ENCODE measurements at regions not wholly inside any gene's neighbourhood (a gene's known extent, or its start where the extent isn't known, plus 50 kb on each side); places are given as distances from the start of the nearest gene placed in this dataset.
"Not testable (repeated sequence)": the region's sequence is repeated elsewhere in the genome, so short reads cannot be mapped to it uniquely, and the experiment has no call there.

DNA sequence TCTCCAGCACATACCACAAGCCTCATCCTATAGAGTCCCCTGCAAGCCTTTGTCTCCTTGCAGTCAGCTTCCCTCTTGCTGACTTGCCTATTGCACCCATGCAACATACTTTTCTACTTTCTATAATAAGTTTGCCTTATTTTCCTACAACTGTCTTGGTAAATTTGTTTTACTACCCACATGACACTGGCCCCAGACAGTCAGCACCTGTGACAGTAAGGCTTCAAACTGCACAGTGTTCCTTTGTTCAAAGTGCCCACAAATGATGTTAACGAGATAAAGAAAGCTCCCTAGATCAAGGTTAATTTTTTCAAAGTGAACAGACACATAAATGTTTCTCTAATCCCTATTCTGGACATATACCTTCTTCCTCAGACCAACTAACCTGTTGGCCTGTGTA lies 529.1 kb upstream of the PCDH10 start:
- intact Hi-C loops (cut with DNase I): no loop called here
- no peak for DNase-seq

DNA sequence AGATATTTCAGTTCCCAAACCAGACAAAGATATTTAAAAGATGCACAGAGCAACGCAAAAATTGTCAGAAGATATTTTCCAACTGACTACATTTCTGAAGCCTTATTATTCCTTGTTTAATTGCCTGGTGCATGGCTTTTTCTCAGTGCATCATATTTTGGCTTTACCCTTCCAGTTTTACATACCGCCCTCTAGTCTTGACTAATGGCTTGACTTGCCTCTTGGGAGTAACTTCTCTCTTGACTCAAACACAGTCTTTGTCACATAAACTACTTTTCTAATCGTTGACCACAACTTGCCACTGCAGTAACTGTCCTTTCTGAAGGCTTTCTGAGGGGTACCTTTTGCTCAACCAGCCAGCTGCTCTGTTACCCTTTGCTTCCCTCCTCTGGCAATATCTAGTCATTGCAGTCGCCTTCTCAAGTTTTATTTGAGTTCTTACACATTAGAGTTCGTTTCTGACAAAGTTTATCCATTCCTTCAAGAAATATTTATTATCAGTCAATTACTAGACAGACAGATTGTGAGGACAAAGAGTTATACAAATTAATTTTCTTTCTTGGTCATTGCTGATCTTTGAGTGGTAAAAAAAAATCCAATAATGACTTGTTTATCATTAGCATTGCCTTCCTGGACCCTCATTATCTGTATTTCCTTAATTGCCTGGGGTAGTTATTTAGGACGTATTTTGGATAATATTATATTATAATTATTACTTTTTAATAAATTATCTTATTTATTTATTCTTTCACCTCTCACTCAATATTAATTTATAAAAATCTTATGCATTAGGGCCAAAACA lies 506.9 kb upstream of the PCDH10 start:
- intact Hi-C loops (cut with DNase I): loop anchor here (5.0 kb wide), 1 partner anchor 1550 kb away; no protein-coding TSS in a partner anchor
- DNase-seq: peak in 2 of 10 donors; percentile 8 to 16

DNA sequence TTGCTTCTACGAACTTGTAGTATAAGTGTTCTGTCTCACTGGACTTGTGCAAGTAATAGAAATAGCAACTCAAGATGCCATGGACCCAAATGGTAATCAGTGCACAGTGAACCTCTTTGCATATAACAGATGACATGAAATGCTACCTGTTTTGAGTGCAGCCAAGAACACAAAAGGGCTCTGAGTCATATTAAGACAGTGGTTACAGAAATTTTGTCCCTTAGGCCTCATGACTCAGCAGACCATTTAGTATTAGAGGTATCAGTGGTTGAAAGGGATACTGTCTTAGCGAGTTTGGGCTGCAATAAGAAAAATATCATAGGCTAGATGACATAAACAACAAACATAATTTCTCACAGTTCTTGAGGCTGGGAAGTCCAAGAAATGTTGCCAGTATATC lies 502.9 kb upstream of the PCDH10 start:
- no peak for DNase-seq

DNA sequence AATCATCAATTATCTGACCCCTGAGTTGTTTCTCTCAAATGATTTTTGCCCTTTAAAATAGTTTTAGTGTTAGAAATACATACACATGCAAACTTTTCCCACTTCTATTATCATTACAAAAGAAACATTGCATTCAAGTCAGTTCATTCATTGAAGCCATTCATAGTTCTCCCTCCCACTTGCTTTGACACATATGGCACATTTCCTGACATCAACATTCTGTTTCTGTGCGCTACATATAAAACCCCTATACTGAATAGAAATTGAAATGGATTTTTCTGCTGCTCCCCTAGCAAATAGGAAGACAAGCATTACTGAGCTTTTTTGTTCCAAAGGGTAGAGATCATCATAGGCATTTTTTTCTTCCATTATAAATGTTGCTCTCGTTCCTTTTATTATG lies 497.9 kb upstream of the PCDH10 start:
- no peak for DNase-seq
- intact Hi-C loops (cut with DNase I): no loop called here

More for the DNA sequence above, 502.9 kb upstream of the PCDH10 start:
- intact Hi-C loops (cut with DNase I): no loop called here

DNA sequence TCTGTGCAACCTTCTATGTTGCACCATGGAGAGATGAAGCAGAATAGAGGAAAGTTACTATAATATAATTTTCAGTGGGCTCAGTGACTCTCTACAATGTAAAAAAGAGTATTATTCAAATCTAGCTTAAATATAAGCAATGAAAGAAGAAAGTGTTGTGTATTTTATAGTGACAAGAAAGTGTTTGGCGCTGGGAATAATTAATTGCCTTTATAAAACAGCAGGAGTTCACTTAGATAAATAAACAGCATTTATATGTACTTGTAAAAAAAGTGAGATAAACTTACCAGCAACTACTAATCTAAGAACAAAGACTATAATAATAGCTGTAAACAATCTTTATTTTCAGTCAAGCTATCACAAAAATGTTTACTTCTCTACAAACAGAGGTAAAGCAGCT lies 488.9 kb upstream of the PCDH10 start:
- no peak for DNase-seq
- intact Hi-C loops (cut with DNase I): no loop called here

DNA sequence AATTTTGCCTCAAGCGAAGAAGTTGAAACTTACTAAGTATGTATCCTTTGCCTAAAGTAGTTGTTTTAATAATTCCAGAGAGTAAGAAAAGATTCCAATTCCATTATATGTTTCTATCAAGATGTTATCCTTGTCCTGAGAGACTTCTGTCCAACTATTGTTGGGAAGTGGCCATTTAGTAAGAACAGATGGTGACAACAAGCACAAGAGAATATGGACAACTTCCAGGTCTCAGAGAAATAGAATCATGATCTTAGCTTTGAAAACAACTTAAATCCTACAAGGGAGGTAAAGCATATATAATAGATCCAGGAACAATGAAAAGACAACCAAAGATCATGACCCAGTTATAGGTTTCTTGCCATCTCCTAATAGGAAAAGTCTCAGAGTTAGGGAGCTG lies 486.6 kb upstream of the PCDH10 start:
- intact Hi-C loops (cut with DNase I): no loop called here
- no peak for DNase-seq

DNA sequence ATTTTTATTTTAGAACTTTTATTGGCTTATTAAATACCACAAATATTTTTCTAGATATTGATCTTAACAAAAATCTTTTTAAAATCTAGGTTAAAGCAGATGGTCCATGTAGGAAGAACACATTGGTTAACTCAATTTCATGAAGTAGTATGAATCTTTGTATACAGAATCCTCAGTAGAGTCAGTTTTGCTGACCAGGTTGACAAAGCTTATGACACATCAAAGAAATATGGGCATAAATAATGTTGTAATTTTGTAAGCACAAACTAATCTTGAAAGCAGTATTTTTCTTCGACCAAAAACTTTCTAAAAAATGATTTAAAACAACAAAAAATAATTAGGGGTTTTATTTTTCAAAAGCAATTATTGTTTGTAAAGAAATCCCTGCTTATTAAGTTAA lies 479.3 kb upstream of the PCDH10 start:
- DNase-seq: no peak
- intact Hi-C loops (cut with DNase I): no loop called here

DNA sequence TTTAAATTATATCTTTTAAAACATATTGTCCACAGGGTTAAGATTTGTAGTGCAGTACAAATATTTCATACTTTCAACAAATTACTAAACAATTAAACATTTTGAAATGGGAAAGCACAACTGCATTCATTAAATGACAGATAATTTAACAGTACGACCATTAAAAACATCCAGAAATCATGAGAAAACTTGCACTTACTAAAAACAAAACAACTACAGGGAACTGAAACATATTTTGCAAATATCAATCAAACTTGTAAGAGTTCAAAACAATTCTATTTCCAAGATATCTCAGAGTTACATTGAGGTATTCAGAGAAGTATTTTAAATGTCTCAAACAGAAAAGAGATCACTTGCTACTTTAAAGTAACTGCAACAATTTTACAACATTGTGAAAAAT lies 478.5 kb upstream of the PCDH10 start:
- DNase-seq: no peak
- intact Hi-C loops (cut with DNase I): no loop called here

DNA sequence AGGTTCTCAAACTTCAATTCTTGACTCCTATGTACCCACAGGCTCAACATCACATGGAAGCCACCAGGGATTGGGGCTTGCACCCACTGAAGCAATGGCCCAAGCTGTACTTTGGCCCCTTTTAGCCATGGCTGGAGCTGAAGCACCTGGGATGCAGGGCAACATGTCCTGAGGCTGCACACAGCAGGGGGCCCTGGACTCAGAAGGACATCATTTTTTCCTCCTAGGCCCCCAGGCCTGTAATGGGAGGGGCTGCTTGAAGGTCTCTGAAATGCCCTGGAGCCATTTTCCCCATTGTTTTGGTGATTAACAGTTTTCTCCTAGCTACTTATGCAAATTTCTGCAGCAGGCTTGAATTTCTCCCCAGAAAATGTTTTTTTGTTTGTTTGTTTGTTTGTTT lies 465.1 kb upstream of the PCDH10 start:
- intact Hi-C loops (cut with DNase I): no loop called here
- peak in 1 of 10 donors; percentile 46 for DNase-seq

DNA sequence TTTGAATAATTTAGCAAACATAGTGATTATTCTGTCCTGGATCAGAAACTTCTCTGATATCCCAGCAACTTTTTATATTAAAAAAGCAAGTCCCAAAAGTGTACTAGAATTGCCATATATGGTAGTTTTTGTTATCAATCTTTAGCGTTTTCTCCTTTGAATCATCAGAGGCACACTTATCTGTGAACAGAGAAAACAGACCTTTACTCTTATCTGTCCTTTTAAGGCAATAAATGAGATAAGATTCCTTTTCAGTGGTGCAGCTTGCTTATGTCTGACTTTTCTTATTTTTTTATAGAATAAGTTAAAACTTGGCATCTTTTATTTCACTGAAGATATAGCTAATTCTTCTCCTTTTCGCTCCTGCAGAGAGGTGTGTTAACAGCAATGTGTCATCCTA lies 458.1 kb upstream of the PCDH10 start:
- DNase-seq: no peak
- intact Hi-C loops (cut with DNase I): no loop called here

DNA sequence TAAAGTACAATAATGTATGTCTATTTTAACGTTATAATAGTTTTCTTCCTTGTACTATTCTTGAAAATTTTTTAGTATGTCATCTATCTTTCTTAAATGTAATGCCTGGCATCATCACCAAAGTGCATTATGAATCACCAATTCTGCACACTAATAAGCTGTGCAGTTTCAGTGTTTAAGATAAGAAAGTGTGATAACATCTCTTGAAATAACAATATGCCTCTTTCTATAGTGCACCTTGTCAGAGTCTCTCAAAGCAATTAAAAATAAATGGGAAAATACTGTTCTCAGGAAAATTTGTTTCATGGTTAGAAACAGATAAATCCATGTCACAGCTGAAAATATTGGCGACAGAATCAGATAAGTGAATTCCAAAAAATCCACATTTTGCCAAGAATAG lies 457.4 kb upstream of the PCDH10 start:
- DNase-seq: no peak
- intact Hi-C loops (cut with DNase I): no loop called here

DNA sequence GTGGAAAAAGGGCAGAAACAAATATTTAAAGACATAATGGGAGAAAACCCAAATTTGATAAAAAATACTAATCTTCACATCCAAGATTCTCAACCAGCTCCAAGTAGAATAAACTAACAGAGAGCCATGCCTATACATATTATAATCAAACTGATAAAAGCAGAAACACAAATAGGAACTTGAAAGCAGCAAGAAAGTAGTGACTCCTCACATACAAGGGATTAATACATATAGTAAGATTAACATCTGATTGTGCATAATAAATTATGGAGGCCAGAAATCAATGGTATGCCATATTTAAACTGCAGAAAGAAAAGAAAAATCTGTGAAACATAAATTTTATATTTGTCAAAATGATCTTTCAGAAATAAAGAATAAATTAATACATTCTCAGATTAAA lies 454.3 kb upstream of the PCDH10 start:
- intact Hi-C loops (cut with DNase I): no loop called here
- DNase-seq: no peak

DNA sequence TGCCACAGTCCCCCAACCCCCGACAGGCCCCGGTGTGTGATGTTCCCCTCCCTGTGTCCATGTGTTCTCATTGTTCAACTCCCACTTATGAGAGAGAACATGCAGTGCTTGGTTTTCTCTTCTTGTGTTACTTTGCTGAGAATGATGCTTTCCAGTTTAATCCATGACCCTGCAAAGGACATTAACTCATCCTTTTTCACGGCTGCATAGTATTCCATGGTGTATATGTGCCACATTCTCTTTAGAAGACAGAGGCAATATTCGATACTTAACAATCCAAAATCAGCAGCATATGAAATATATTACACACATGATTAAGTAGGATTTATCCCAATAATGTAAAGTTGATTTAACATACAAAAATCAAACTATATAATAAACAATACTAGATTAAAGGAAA lies 451.6 kb upstream of the PCDH10 start:
- peak in 1 of 10 donors; percentile 11 for DNase-seq
- intact Hi-C loops (cut with DNase I): not testable (repeated sequence)

DNA sequence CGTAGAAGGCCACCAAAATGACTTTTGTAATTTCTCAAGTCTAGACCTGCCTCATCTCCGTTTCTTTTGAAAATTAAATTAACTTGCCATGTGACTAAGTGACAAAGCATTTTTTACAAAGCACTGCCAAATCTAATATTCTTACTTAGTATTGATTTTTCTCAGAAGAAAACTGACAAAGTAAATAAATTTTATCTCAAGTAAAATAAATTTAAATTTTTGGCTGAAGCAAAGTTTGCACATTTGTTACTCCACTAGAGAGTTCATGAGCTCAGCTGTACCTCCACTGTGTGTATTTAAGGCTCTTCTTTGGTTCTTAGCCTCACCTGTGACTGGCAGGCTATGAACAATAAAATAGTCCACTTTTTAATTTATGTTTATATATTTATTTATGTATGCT lies 441.1 kb upstream of the PCDH10 start:
- DNase-seq: no peak
- intact Hi-C loops (cut with DNase I): no loop called here

DNA sequence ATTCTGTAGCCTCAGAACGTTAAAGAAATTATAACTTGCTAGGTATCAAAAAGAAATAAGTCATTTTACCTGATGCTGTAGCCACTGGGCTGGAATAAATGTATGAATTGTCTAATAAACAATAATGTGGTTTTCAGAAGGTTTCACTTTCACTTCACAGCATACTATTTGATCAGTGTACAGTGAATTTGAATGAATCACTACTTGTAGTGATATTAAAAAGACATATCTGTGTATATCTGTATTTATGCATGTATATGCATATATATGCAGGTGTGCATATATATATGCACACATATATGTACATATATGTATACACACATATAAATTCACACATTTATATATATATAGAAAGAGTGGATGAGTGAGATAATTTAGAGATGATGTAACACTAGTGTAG lies 440.0 kb upstream of the PCDH10 start:
- intact Hi-C loops (cut with DNase I): no loop called here
- DNase-seq: no peak

DNA sequence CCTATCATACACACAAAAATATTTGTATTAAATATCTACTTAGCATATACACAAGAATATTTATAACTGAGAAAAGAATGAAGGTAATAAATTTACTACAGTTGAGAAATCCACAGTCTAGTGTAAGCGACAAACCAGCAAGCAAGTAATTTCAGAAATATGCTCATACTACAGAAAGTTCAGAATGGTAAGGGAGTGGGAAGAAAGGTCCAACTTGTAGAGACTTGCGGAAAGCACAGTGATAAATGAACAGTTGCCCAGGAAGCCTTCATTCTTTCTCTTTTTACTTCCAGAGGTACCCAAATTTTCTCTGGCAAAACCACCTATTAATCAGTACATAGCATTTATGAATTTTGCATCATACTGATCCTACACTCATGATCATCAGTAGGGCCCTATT lies 438.1 kb upstream of the PCDH10 start:
- intact Hi-C loops (cut with DNase I): no loop called here
- DNase-seq: no peak

DNA sequence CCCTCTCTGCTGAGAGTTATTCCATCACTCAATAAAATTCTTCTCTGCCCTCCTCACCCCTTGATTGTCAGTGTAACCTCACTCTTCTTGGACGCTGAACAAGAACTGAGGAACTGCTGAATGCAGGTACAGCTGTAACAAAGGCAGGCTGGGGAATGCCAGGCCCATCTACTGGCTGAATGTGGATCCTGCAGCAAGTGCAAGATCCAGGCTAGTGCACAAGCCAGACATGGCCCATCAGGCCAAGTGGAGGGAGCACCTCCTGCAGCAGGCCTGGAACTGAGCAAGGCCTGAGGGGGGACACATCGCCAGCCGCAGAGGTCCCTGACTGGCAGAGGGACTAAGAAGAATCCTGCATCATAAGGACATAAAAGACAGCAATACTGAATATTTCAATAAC lies 411.8 kb upstream of the PCDH10 start:
- intact Hi-C loops (cut with DNase I): no loop called here
- peak in 1 of 10 donors; percentile 70 for DNase-seq

DNA sequence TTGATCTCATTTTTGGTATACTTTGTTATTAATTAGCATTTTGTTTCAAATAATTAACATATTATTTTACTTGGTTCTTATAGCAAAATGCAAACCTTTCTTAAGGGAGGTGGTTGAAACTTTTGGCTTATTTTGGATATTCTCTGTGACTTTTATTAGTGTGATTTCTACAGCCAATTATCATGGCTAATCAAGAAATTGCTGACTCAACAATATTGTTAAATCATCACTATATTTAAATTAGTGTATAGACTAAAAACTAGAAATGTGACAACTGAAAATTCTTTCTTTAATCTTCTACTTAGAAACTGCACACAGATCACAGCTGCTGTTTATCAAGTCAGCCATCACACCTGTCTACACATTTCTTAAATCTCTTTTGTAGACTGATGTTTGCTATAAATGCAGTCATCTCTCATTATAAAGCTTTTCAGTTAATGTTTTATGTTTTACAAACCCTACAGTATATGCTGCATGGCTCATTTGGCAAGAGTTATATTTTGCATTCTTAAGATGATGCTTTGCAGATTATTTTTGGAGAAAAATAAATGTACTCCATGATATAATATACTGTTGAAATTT lies 389.8 kb upstream of the PCDH10 start:
- intact Hi-C loops (cut with DNase I): no loop called here
- no peak for DNase-seq

DNA sequence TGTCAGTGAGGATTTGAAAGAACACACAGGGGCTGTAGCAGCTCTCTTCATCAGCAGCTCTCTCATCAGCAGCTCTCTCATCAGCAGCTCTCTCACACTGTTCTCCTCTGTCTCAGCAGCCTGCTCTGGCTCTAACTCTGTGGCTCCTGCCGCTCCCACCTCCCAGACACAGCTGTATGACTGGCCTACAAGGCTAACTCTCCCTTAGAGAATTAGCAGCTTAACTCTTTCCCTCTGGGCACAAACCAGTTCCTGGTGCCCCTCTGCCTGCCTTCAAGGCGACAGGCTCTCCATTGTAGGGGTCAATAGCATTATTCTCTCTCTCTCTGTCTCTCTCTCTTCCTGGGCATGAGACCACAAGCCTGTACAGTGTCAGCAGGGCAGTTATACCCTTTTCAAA lies 385.6 kb upstream of the PCDH10 start:
- intact Hi-C loops (cut with DNase I): no loop called here
- no peak for DNase-seq

DNA sequence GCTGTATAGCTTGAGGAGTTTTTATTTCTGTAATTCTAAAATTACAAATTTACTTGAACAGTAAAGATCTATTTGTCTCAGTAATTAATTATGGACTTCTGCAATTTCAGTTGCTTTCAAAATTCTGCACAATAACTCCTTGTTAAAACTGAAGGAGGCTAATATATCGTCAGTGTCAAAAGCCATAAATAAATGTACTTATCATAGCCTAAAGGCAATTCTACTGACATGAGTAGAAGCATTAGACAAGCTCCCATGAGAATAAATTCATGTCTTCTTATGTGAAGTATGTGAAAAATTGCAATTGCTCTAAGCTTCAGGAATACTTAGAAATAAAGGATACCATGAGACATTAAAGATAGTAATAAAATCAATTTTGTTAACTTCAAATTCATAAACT lies 381.2 kb upstream of the PCDH10 start:
- intact Hi-C loops (cut with DNase I): no loop called here
- no peak for DNase-seq

DNA sequence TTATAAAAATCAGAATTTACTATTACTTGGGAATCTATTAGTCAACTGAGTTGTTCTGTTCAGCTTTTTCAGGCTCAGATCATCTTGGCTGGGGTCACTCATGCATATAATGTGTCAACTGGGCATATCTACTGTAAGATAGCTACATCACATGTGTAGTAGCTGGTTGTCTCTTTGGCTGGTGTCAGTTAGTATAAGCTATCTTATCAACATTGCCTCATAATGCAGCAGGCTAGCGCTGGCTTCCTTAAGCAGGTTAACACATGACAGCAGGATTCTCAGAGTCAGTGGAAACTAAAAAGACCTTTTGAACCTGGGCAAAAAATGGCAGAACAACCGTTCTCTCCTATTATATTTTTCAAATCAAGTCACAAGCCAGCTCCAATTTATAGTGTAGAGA lies 378.3 kb upstream of the PCDH10 start:
- DNase-seq: no peak
- intact Hi-C loops (cut with DNase I): no loop called here

DNA sequence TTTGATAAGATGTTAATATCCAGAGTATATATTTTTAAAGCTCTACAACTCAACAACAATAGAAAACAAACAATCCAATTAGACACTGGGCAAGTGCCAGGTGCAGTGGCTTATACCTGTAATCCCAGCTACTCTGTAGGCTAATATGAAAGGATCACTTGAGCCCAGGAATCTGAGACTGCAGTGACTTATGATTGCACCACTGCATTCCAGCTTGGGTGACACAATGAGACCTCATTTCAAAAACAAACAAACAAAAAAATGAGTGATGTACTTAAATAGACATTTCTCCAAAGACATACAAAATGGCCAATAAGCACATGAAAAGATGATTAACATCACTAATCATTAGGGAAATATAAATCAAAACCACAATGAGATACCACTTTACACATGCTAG lies 356.8 kb upstream of the PCDH10 start:
- DNase-seq: no peak
- intact Hi-C loops (cut with DNase I): no loop called here

DNA sequence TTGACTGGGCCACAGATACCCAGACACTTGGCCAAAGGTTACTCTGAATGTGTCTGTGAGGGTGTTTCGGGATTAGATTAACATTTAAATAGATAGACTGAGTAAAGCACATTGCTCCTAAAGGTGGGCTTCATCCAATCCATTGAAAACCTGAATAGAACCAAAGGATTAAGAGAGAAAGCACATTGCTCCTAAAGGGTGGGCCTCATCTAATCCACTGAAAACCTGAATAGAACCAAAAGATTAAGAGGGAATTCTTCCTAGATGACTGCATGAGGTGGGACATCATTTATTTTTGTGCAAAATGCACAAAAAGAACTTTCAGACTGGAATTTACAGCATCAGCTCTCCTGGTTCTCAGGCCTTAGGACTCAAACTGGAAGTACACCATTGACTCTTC lies 351.2 kb upstream of the PCDH10 start:
- intact Hi-C loops (cut with DNase I): no loop called here

More for the DNA sequence above, 351.2 kb upstream of the PCDH10 start:
- no peak for DNase-seq

All from posterior cingulate gyrus (tissue), 11 donors.